ENCODE measurements at regions not wholly inside any gene's neighbourhood (a gene's known extent, or its start where the extent isn't known, plus 50 kb on each side); places are given as distances from the start of the nearest gene placed in this dataset.

- Histone ChIP-seq H3K9me3 (ENCODE audit: control insufficient read depth in 1 of 2, low read length in 2 of 2) (no peaks in the 10 kb centered on the region), H3K27me3 (ENCODE audit: low read depth, low read length) (no peaks in the 10 kb centered on the region), H3K36me3 (ENCODE audit: control insufficient read depth in 1 of 2, insufficient read depth in 2 of 2, low read length in 2 of 2) (no peaks in the 10 kb centered on the region), H3K4me1 (ENCODE audit: control insufficient read depth in 1 of 2, insufficient read depth in 2 of 2, low read length in 2 of 2) (peaks cover 7 to 17% of the 10 kb centered on the region in 2 donors), H3K4me3 (ENCODE audit: low read depth in 1 of 2, low read length in 2 of 2) (no peak overlapping the region), H3K27ac (ENCODE audit: low read length) (peak overlapping the region; percentile 68)
These were observed 222.3 kb upstream of the THBS1 start for GRCh38 chr15:39358441-39359041.

- Histone ChIP-seq H3K4me3 (ENCODE audit: low read depth in 1 of 2, low read length in 2 of 2) (no peak overlapping the region), H3K36me3 (ENCODE audit: control insufficient read depth in 1 of 2, insufficient read depth in 2 of 2, low read length in 2 of 2) (no peaks in the 10 kb centered on the region), H3K9me3 (ENCODE audit: control insufficient read depth in 1 of 2, low read length in 2 of 2) (no peaks in the 10 kb centered on the region), H3K27me3 (ENCODE audit: low read depth, low read length) (no peaks in the 10 kb centered on the region), H3K27ac (ENCODE audit: low read length) (no peak overlapping the region), H3K4me1 (ENCODE audit: control insufficient read depth in 1 of 2, insufficient read depth in 2 of 2, low read length in 2 of 2) (peaks cover 7 to 17% of the 10 kb centered on the region in 2 donors)
These were observed 221.1 kb upstream of the THBS1 start for GRCh38 chr15:39359771-39360170.

- no peaks in the 10 kb centered on the region for H3K27me3 ChIP-seq (ENCODE audit: low read depth, low read length)
- H3K27ac ChIP-seq (ENCODE audit: low read length), result no peak overlapping the region
- no peaks in the 10 kb centered on the region for H3K36me3 ChIP-seq (ENCODE audit: control insufficient read depth in 1 of 2, insufficient read depth in 2 of 2, low read length in 2 of 2)
- H3K9me3 ChIP-seq (ENCODE audit: control insufficient read depth in 1 of 2, low read length in 2 of 2), result no peaks in the 10 kb centered on the region
- no peak overlapping the region for H3K4me3 ChIP-seq (ENCODE audit: low read depth in 1 of 2, low read length in 2 of 2)
- H3K4me1 ChIP-seq (ENCODE audit: control insufficient read depth in 1 of 2, insufficient read depth in 2 of 2, low read length in 2 of 2), result peaks cover 7 to 17% of the 10 kb centered on the region in 2 donors
These were observed 220.4 kb upstream of the THBS1 start for GRCh38 chr15:39360452-39360851.

GRCh38 chr15:39361497-39361896, 219.4 kb upstream of the THBS1 start:
- Histone ChIP-seq H3K9me3 (ENCODE audit: control insufficient read depth in 1 of 2, low read length in 2 of 2) (no peaks in the 10 kb centered on the region), H3K27me3 (ENCODE audit: low read depth, low read length) (no peaks in the 10 kb centered on the region), H3K27ac (ENCODE audit: low read length) (no peak overlapping the region), H3K36me3 (ENCODE audit: control insufficient read depth in 1 of 2, insufficient read depth in 2 of 2, low read length in 2 of 2) (no peaks in the 10 kb centered on the region), H3K4me1 (ENCODE audit: control insufficient read depth in 1 of 2, insufficient read depth in 2 of 2, low read length in 2 of 2) (peaks cover 7 to 17% of the 10 kb centered on the region in 2 donors), H3K4me3 (ENCODE audit: low read depth in 1 of 2, low read length in 2 of 2) (no peak overlapping the region)

- no peaks in the 10 kb centered on the region for H3K9me3 ChIP-seq (ENCODE audit: control insufficient read depth in 1 of 2, low read length in 2 of 2)
- no peak overlapping the region for H3K27ac ChIP-seq (ENCODE audit: low read length)
- no peaks in the 10 kb centered on the region for H3K27me3 ChIP-seq (ENCODE audit: low read depth, low read length)
- H3K36me3 ChIP-seq (ENCODE audit: control insufficient read depth in 1 of 2, insufficient read depth in 2 of 2, low read length in 2 of 2), result no peaks in the 10 kb centered on the region
- no peak overlapping the region for H3K4me3 ChIP-seq (ENCODE audit: low read depth in 1 of 2, low read length in 2 of 2)
- H3K4me1 ChIP-seq (ENCODE audit: control insufficient read depth in 1 of 2, insufficient read depth in 2 of 2, low read length in 2 of 2), result peaks cover 4 to 9% of the 10 kb centered on the region in 2 donors
These were observed 217.9 kb upstream of the THBS1 start for GRCh38 chr15:39362821-39363561.

GRCh38 chr15:39363761-39364586, 216.9 kb upstream of the THBS1 start:
- Histone ChIP-seq H3K27ac (ENCODE audit: low read length) (no peak overlapping the region), H3K4me3 (ENCODE audit: low read depth in 1 of 2, low read length in 2 of 2) (no peak overlapping the region), H3K27me3 (ENCODE audit: low read depth, low read length) (no peaks in the 10 kb centered on the region), H3K4me1 (ENCODE audit: control insufficient read depth in 1 of 2, insufficient read depth in 2 of 2, low read length in 2 of 2) (no peaks in the 10 kb centered on the region), H3K9me3 (ENCODE audit: control insufficient read depth in 1 of 2, low read length in 2 of 2) (no peaks in the 10 kb centered on the region), H3K36me3 (ENCODE audit: control insufficient read depth in 1 of 2, insufficient read depth in 2 of 2, low read length in 2 of 2) (no peaks in the 10 kb centered on the region)

- no peaks in the 10 kb centered on the region for H3K36me3 ChIP-seq (ENCODE audit: control insufficient read depth in 1 of 2, insufficient read depth in 2 of 2, low read length in 2 of 2)
- no peak overlapping the region for H3K27ac ChIP-seq (ENCODE audit: low read length)
These were observed 216.2 kb upstream of the THBS1 start for GRCh38 chr15:39364721-39365120.

GRCh38 chr15:39365161-39365560, 215.7 kb upstream of the THBS1 start:
- Histone ChIP-seq H3K27me3 (ENCODE audit: low read depth, low read length) (no peaks in the 10 kb centered on the region), H3K4me1 (ENCODE audit: control insufficient read depth in 1 of 2, insufficient read depth in 2 of 2, low read length in 2 of 2) (no peaks in the 10 kb centered on the region), H3K9me3 (ENCODE audit: control insufficient read depth in 1 of 2, low read length in 2 of 2) (peaks cover 0 to 4% of the 10 kb centered on the region in 2 donors), H3K36me3 (ENCODE audit: control insufficient read depth in 1 of 2, insufficient read depth in 2 of 2, low read length in 2 of 2) (no peaks in the 10 kb centered on the region), H3K4me3 (ENCODE audit: low read depth in 1 of 2, low read length in 2 of 2) (no peak overlapping the region), H3K27ac (ENCODE audit: low read length) (no peak overlapping the region)

More at GRCh38 chr15:39364721-39365120, 216.2 kb upstream of the THBS1 start:
- Histone ChIP-seq H3K4me1 (ENCODE audit: control insufficient read depth in 1 of 2, insufficient read depth in 2 of 2, low read length in 2 of 2) (no peaks in the 10 kb centered on the region), H3K4me3 (ENCODE audit: low read depth in 1 of 2, low read length in 2 of 2) (no peak overlapping the region), H3K27me3 (ENCODE audit: low read depth, low read length) (no peaks in the 10 kb centered on the region), H3K9me3 (ENCODE audit: control insufficient read depth in 1 of 2, low read length in 2 of 2) (peaks cover 0 to 2% of the 10 kb centered on the region in 2 donors)

GRCh38 chr15:39365873-39366272, 215.0 kb upstream of the THBS1 start:
- H3K27ac ChIP-seq (ENCODE audit: low read length), result no peak overlapping the region
- H3K36me3 ChIP-seq (ENCODE audit: control insufficient read depth in 1 of 2, insufficient read depth in 2 of 2, low read length in 2 of 2), result no peaks in the 10 kb centered on the region

GRCh38 chr15:39367596-39367995, 213.3 kb upstream of the THBS1 start:
- Histone ChIP-seq H3K36me3 (ENCODE audit: control insufficient read depth in 1 of 2, insufficient read depth in 2 of 2, low read length in 2 of 2) (no peaks in the 10 kb centered on the region), H3K4me1 (ENCODE audit: control insufficient read depth in 1 of 2, insufficient read depth in 2 of 2, low read length in 2 of 2) (no peaks in the 10 kb centered on the region), H3K27me3 (ENCODE audit: low read depth, low read length) (no peaks in the 10 kb centered on the region), H3K27ac (ENCODE audit: low read length) (no peak overlapping the region), H3K9me3 (ENCODE audit: control insufficient read depth in 1 of 2, low read length in 2 of 2) (peaks cover 0 to 16% of the 10 kb centered on the region in 2 donors), H3K4me3 (ENCODE audit: low read depth in 1 of 2, low read length in 2 of 2) (no peak overlapping the region)

More at GRCh38 chr15:39365873-39366272, 215.0 kb upstream of the THBS1 start:
- Histone ChIP-seq H3K4me1 (ENCODE audit: control insufficient read depth in 1 of 2, insufficient read depth in 2 of 2, low read length in 2 of 2) (no peaks in the 10 kb centered on the region), H3K9me3 (ENCODE audit: control insufficient read depth in 1 of 2, low read length in 2 of 2) (peaks cover 0 to 6% of the 10 kb centered on the region in 2 donors), H3K27me3 (ENCODE audit: low read depth, low read length) (no peaks in the 10 kb centered on the region), H3K4me3 (ENCODE audit: low read depth in 1 of 2, low read length in 2 of 2) (no peak overlapping the region)

GRCh38 chr15:39369768-39370167, 211.1 kb upstream of the THBS1 start:
- no peaks in the 10 kb centered on the region for H3K36me3 ChIP-seq (ENCODE audit: control insufficient read depth in 1 of 2, insufficient read depth in 2 of 2, low read length in 2 of 2)
- no peaks in the 10 kb centered on the region for H3K4me1 ChIP-seq (ENCODE audit: control insufficient read depth in 1 of 2, insufficient read depth in 2 of 2, low read length in 2 of 2)
- peak overlapping the region in 1 of 2 donors; percentile 28 for H3K4me3 ChIP-seq (ENCODE audit: low read depth in 1 of 2, low read length in 2 of 2)
- H3K27me3 ChIP-seq (ENCODE audit: low read depth, low read length), result no peaks in the 10 kb centered on the region
- H3K27ac ChIP-seq (ENCODE audit: low read length), result no peak overlapping the region
- peaks cover 0 to 16% of the 10 kb centered on the region in 2 donors for H3K9me3 ChIP-seq (ENCODE audit: control insufficient read depth in 1 of 2, low read length in 2 of 2)

Data from muscle layer of duodenum (tissue), 2 donors.